B cell (primary cell): ENCODE measurements at regions not wholly inside any gene's neighbourhood (a gene's known extent, or its start where the extent isn't known, plus 50 kb on each side); places are given as distances from the start of the nearest gene placed in this dataset.

ENCODE experiments used
- ATAC-seq: fragments of 200-7000 bp; cut with Tn5 transposase; one replicate; pipeline ENCODE4 v1.10.0; 2021; ENCODE audit warnings: low read depth, mild to moderate bottlenecking, moderate number of reproducible peaks, moderate library complexity
- CTCF ChIA-PET: fragments of 350-600 bp; sonication (Branson Sonifier 250); formaldehyde crosslinking; loops from one replicate; lab custom pipeline; 2021; ENCODE audit warnings: antibody characterized with exemption, inconsistent platforms; lab: Charles Lee
- POLR2A ChIA-PET: fragments of 350-600 bp; sonication (Branson Sonifier 250); formaldehyde crosslinking; loops from one replicate; lab custom pipeline; 2021; ENCODE audit warnings: antibody characterized with exemption; lab: Charles Lee
- DNase-seq: peaks from one replicate; pipeline ENCODE4 v3.0.0; 2013
- H2AFZ ChIP-seq: 2 replicates; pipeline ENCODE4 v1.6.1; 2012; ENCODE audit warnings: mild to moderate bottlenecking, low read depth, low read length; ENCODE audit not compliant: insufficient read depth, poor library complexity, severe bottlenecking
- H3K27ac ChIP-seq, 2 donors: 1 replicate in 1 of 2; 2 replicates in 1 of 2; pipeline ENCODE4 v1.5.1; 2012 to 2013; ENCODE audit warnings: low read length in 2 of 2, mild to moderate bottlenecking in 2 of 2, moderate library complexity in 1 of 2
- H3K27me3 ChIP-seq, 4 experiments: fragments of 200-600 bp in 1 of 4; sonication (generic) in 1 of 4; replicated peaks in 1 of 4; 1 replicate in 2 of 4; 2 replicates in 2 of 4; pipeline versions ENCODE4 v1.6.1 to v1.7.0; 2013 to 2016; ENCODE audit warnings: low read length in 3 of 4, mild to moderate bottlenecking in 2 of 4, mixed read lengths in 1 of 4, moderate library complexity in 1 of 4; ENCODE audit not compliant: insufficient read depth in 4 of 4, control insufficient read depth in 3 of 4; ENCODE audit errors: control extremely low read depth in 1 of 4
- H3K36me3 ChIP-seq, 2 experiments: replicated peaks in 1 of 2; 1 replicate in 1 of 2; 2 replicates in 1 of 2; pipeline versions ENCODE4 v1.6.1 to v1.7.1; 2013; ENCODE audit warnings: low read length in 1 of 2; ENCODE audit not compliant: insufficient read depth in 2 of 2, control insufficient read depth in 1 of 2; ENCODE audit errors: control extremely low read depth in 1 of 2, extremely low read depth in 1 of 2
- H3K4me1 ChIP-seq, 2 donors: fragments of 200-600 bp in 1 of 2; sonication (generic) in 1 of 2; 1 replicate in 1 of 2; 2 replicates in 1 of 2; pipeline versions ENCODE4 v1.5.1 to v1.6.1; 2013 to 2017; ENCODE audit warnings: low read length in 2 of 2; ENCODE audit not compliant: control insufficient read depth in 2 of 2, insufficient read depth in 2 of 2
- H3K4me2 ChIP-seq: replicated peaks from 2 replicates; pipeline ENCODE3; 2012; ENCODE audit warnings: mild to moderate bottlenecking, low read depth, low read length; ENCODE audit not compliant: poor library complexity, severe bottlenecking
- H3K4me3 ChIP-seq, 5 experiments: fragments of 200-600 bp in 1 of 5; sonication (generic) in 1 of 5; 1 replicate in 3 of 5; 2 replicates in 2 of 5; pipeline versions ENCODE4 v1.5.1 to v1.7.0; 2011 to 2016; ENCODE audit warnings: low read length in 4 of 5, mild to moderate bottlenecking in 4 of 5, low read depth in 2 of 5, control low read depth in 1 of 5, moderate library complexity in 1 of 5; ENCODE audit not compliant: insufficient read depth in 1 of 5; ENCODE audit errors: control extremely low read depth in 1 of 5, extremely low read depth in 1 of 5
- H3K79me2 ChIP-seq: fragments of 200-600 bp; sonication (generic); one replicate; pipeline ENCODE4 v1.6.0; 2016; ENCODE audit warnings: low read length; ENCODE audit not compliant: control insufficient read depth, insufficient read depth
- H3K9ac ChIP-seq: fragments of 200-600 bp; sonication (generic); 2 replicates; pipeline ENCODE4 v1.6.1; 2017; ENCODE audit warnings: mild to moderate bottlenecking, low read length, moderate library complexity
- H3K9me3 ChIP-seq, 3 donors: one replicate each; pipeline versions ENCODE4 v1.6.1 to v1.7.1; 2013; ENCODE audit warnings: low read length in 2 of 3; ENCODE audit not compliant: control insufficient read depth in 2 of 3, insufficient read depth in 1 of 3; ENCODE audit errors: control extremely low read depth in 1 of 3
- H4K20me1 ChIP-seq: 2 replicates; pipeline ENCODE4 v1.6.0; 2012; ENCODE audit warnings: mild to moderate bottlenecking, low read length; ENCODE audit not compliant: insufficient read depth, control insufficient read depth, poor library complexity, severe bottlenecking
- H3K27ac Mint-ChIP-seq: one replicate; pipeline ENCODE4 v1.8.0; 2021; ENCODE audit warnings: mixed read lengths
- H3K27me3 Mint-ChIP-seq: one replicate; pipeline ENCODE4 v1.8.0; 2021; ENCODE audit warnings: mixed read lengths
- H3K4me1 Mint-ChIP-seq: one replicate; pipeline ENCODE4 v1.8.0; 2021; ENCODE audit warnings: mixed read lengths
- H3K4me3 Mint-ChIP-seq: one replicate; pipeline ENCODE4 v1.8.0; 2021; ENCODE audit warnings: mixed read lengths
- H3K9me3 Mint-ChIP-seq: one replicate; pipeline ENCODE4 v1.8.0; 2022; ENCODE audit warnings: mixed read lengths; ENCODE audit not compliant: insufficient read depth
- CTCF ChIP-seq: fragments of 200-600 bp; IDR thresholded peaks from one replicate; pipeline ENCODE4 v1.8.0; 2022; ENCODE audit warnings: antibody characterized with exemption, mild to moderate bottlenecking
- EZH2 ChIP-seq: IDR thresholded peaks from 2 replicates; pipeline ENCODE4 v1.6.1; 2012; ENCODE audit warnings: borderline replicate concordance, low read depth, mild to moderate bottlenecking, moderate library complexity, low read length; ENCODE audit not compliant: insufficient read depth, poor library complexity, severe bottlenecking
- WGBS: methylation state at CpG from one replicate; pipeline ENCODE4 v1.1.5; 2013; ENCODE audit warnings: missing lambda C conversion rate; ENCODE audit not compliant: insufficient coverage; 5-methylcytosine and 5-hydroxymethylcytosine counted together
- intact Hi-C: fragments of 100-400 bp; cut with micrococcal nuclease; formaldehyde crosslinking; loops from one replicate; pipeline ENCODE4 v1.10.0; 2022

DNA sequence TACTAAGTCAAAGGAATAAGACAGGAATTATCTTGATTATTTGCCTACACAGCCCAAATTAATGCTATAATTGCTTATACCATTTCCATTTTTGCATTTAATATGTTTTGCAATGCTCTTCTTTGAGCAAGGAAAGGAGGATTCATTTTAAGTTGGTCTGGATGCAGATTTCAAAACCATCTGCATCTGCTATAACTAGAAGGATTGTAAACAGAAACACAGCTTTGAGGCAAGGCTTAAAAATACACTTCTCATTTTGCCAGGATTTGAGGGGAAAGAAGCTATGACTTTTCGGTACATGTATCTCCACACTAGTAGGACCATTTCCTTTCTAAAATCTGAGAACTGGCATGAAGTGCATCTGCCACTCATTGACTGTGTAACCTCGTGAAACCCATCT lies 95.9 kb upstream of the MTNR1B start:
- no peaks in the 10 kb centered on the region for H3K36me3 ChIP-seq
- no peak overlapping the region for H2AFZ ChIP-seq
- H3K4me2 ChIP-seq: no peak overlapping the region
- Mint-ChIP-seq H3K27ac (no peak overlapping the region), H3K4me3 (no peak overlapping the region), H3K4me1 (no peaks in the 10 kb centered on the region), H3K9me3 (no peaks in the 10 kb centered on the region), H3K27me3 (peaks cover 4% of the 10 kb centered on the region)
- no peaks in the 10 kb centered on the region for H3K4me1 ChIP-seq
- H3K9ac ChIP-seq: no peak overlapping the region
- POLR2A ChIA-PET: no interaction called here
- H3K9me3 ChIP-seq: no peaks in the 10 kb centered on the region
- TF ChIP-seq CTCF (no peak), EZH2 (no peak)
- intact Hi-C loops: no loop called here
- no peak for ATAC-seq
- H3K79me2 ChIP-seq: no peaks in the 10 kb centered on the region
- CTCF ChIA-PET: no interaction called here
- H4K20me1 ChIP-seq: no peaks in the 10 kb centered on the region
- no peak overlapping the region for H3K27ac ChIP-seq
- no peak overlapping the region for H3K4me3 ChIP-seq
- WGBS: no CpG with 5 or more reads among the region's 2 CpGs
- no peaks in the 10 kb centered on the region for H3K27me3 ChIP-seq
- no peak for DNase-seq

GRCh38 chr11:92875473-92875872 lies 94.0 kb upstream of the MTNR1B start:
- DNase-seq (no peak), ATAC-seq (no peak)
- Histone ChIP-seq H3K79me2 (no peaks in the 10 kb centered on the region), H3K36me3 (no peaks in the 10 kb centered on the region), H4K20me1 (no peaks in the 10 kb centered on the region), H3K4me1 (no peaks in the 10 kb centered on the region), H3K9ac (no peak overlapping the region), H2AFZ (no peak overlapping the region), H3K4me2 (no peak overlapping the region), H3K4me3 (no peak overlapping the region), H3K27ac (no peak overlapping the region), H3K9me3 (no peaks in the 10 kb centered on the region), H3K27me3 (no peaks in the 10 kb centered on the region)
- intact Hi-C loops: no loop called here
- Mint-ChIP-seq H3K4me3 (no peak overlapping the region), H3K27ac (no peak overlapping the region), H3K27me3 (peaks cover 4% of the 10 kb centered on the region), H3K9me3 (no peaks in the 10 kb centered on the region), H3K4me1 (no peaks in the 10 kb centered on the region)
- POLR2A ChIA-PET: no interaction called here
- 92% methylated on average over 2 of the region's 4 CpGs for WGBS
- TF ChIP-seq EZH2 (no peak), CTCF (no peak)
- CTCF ChIA-PET: no interaction called here
